Fibroblast of lung (primary cell): ENCODE measurements at regions not wholly inside any gene's neighbourhood (a gene's known extent, or its start where the extent isn't known, plus 50 kb on each side); places are given as distances from the start of the nearest gene placed in this dataset.

Experiments
- DNase-seq, 2 donors: peaks; one replicate each; pipeline versions ENCODE4 v3.0.0 to v3.0.0-alpha.2; 2010; ENCODE audit warnings: low read depth in 2 of 2
- H2AFZ ChIP-seq: 2 replicates; pipeline ENCODE4 v1.5.1; 2012; ENCODE audit warnings: low read length, control low read depth, inconsistent platforms
- H3K27ac ChIP-seq: 2 replicates; pipeline ENCODE4 v1.5.1; 2011; ENCODE audit warnings: low read length, control low read depth; ENCODE audit not compliant: insufficient read depth
- H3K27me3 ChIP-seq: 2 replicates; pipeline ENCODE4 v1.5.1; 2011; ENCODE audit warnings: mild to moderate bottlenecking, low read length; ENCODE audit not compliant: control insufficient read depth, insufficient read depth
- H3K36me3 ChIP-seq: 2 replicates; pipeline ENCODE4 v1.5.1; 2011; ENCODE audit warnings: low read length; ENCODE audit not compliant: control insufficient read depth, insufficient read depth
- H3K4me1 ChIP-seq: 2 replicates; pipeline ENCODE4 v1.5.1; 2011; ENCODE audit warnings: low read length; ENCODE audit not compliant: control insufficient read depth, insufficient read depth; ENCODE audit errors: extremely low read depth
- H3K4me2 ChIP-seq: 2 replicates; pipeline ENCODE4 v1.5.1; 2011; ENCODE audit warnings: low read length, control low read depth; ENCODE audit not compliant: insufficient read depth; ENCODE audit errors: extremely low read depth
- H3K4me3 ChIP-seq, 4 experiments: fragments of 200-600 bp in 1 of 4; sonication (generic) in 1 of 4; replicated peaks in 1 of 4; 2 replicates each; pipeline ENCODE4 v1.5.1; 2011 to 2016; ENCODE audit warnings: low read length in 4 of 4, low read depth in 3 of 4, mild to moderate bottlenecking in 3 of 4, control low read depth in 2 of 4, inconsistent platforms in 1 of 4, mixed read lengths in 1 of 4; ENCODE audit not compliant: insufficient read depth in 1 of 4; ENCODE audit errors: control extremely low read depth in 1 of 4
- H3K79me2 ChIP-seq: 2 replicates; pipeline ENCODE4 v1.5.1; 2012; ENCODE audit warnings: mild to moderate bottlenecking, low read length, inconsistent platforms; ENCODE audit not compliant: control insufficient read depth, insufficient read depth
- H3K9ac ChIP-seq: 2 replicates; pipeline ENCODE4 v1.5.1; 2011; ENCODE audit warnings: mild to moderate bottlenecking, low read length, control low read depth; ENCODE audit not compliant: insufficient read depth
- H3K9me3 ChIP-seq: 2 replicates; pipeline ENCODE4 v1.5.1; 2012; ENCODE audit warnings: low read depth, low read length; ENCODE audit not compliant: control insufficient read depth, insufficient read depth
- H4K20me1 ChIP-seq: 2 replicates; pipeline ENCODE4 v1.5.1; 2011; ENCODE audit warnings: low read length; ENCODE audit not compliant: control insufficient read depth, insufficient read depth; ENCODE audit errors: extremely low read depth
- EZH2 ChIP-seq: IDR thresholded peaks from 2 replicates; pipeline ENCODE4 v1.5.1; 2012; ENCODE audit warnings: low read length, control low read depth, mild to moderate bottlenecking; ENCODE audit errors: missing control alignments
- TF ChIP-seq, protein P1 (sequence below), 2 donors: IDR thresholded peaks in 1 of 2; conservative IDR thresholded peaks in 1 of 2; 1 replicate in 1 of 2; 2 replicates in 1 of 2; pipeline ENCODE4 v1.5.1; 2011 to 2012; ENCODE audit warnings: low read length in 2 of 2, control low read depth in 1 of 2, inconsistent platforms in 1 of 2, low read depth in 1 of 2, mild to moderate bottlenecking in 1 of 2

DNA sequence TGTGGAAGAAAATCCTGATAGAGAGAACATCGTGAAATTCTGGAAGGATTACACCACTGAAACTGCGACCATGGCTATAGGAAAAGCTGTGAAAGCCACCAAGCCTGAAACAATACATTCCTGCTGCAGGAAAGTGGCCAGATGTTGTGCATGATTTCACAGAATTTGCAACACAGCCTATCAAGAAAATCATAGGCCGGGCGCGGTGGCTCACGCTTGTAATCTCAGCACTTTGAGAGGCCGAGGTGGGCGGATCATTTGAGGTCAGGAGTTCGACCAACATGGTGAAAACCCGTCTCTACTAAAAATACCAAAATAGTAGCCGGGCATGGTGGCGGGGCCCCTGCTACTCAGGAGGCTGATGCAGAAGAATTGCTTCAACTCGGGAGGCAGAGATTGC lies 360.2 kb downstream of the CDH7 start:
- no peaks in the 10 kb centered on the region for H3K36me3 ChIP-seq
- H3K79me2 ChIP-seq: no peaks in the 10 kb centered on the region
- H3K27me3 ChIP-seq: no peaks in the 10 kb centered on the region
- no peaks in the 10 kb centered on the region for H3K4me1 ChIP-seq
- no peak for DNase-seq
- no peak overlapping the region for H3K4me3 ChIP-seq
- no peak overlapping the region for H3K27ac ChIP-seq
- no peaks in the 10 kb centered on the region for H4K20me1 ChIP-seq
- no peak overlapping the region for H2AFZ ChIP-seq
- no peak overlapping the region for H3K4me2 ChIP-seq
- no peaks in the 10 kb centered on the region for H3K9me3 ChIP-seq
- H3K9ac ChIP-seq: no peak overlapping the region
- no peak for TF ChIP-seq EZH2
- TF ChIP-seq, protein P1, sequence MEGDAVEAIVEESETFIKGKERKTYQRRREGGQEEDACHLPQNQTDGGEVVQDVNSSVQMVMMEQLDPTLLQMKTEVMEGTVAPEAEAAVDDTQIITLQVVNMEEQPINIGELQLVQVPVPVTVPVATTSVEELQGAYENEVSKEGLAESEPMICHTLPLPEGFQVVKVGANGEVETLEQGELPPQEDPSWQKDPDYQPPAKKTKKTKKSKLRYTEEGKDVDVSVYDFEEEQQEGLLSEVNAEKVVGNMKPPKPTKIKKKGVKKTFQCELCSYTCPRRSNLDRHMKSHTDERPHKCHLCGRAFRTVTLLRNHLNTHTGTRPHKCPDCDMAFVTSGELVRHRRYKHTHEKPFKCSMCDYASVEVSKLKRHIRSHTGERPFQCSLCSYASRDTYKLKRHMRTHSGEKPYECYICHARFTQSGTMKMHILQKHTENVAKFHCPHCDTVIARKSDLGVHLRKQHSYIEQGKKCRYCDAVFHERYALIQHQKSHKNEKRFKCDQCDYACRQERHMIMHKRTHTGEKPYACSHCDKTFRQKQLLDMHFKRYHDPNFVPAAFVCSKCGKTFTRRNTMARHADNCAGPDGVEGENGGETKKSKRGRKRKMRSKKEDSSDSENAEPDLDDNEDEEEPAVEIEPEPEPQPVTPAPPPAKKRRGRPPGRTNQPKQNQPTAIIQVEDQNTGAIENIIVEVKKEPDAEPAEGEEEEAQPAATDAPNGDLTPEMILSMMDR (conservative IDR thresholded peaks at IDR 0.05 in 1 of 2, IDR thresholded peaks at IDR 0.05 in 1 of 2; ENCODE audit: low read depth in 1 of 2, low read length in 2 of 2): no peak

GRCh38 chr18:66110607-66111006 lies 359.8 kb downstream of the CDH7 start:
- Histone ChIP-seq H2AFZ (no peak overlapping the region), H3K9ac (no peak overlapping the region), H3K4me3 (no peak overlapping the region), H4K20me1 (no peaks in the 10 kb centered on the region), H3K27me3 (no peaks in the 10 kb centered on the region), H3K9me3 (no peaks in the 10 kb centered on the region), H3K4me1 (no peaks in the 10 kb centered on the region), H3K27ac (no peak overlapping the region), H3K36me3 (no peaks in the 10 kb centered on the region), H3K79me2 (no peaks in the 10 kb centered on the region), H3K4me2 (no peak overlapping the region)
- DNase-seq: no peak
- TF ChIP-seq, protein P1 (conservative IDR thresholded peaks at IDR 0.05 in 1 of 2, IDR thresholded peaks at IDR 0.05 in 1 of 2; ENCODE audit: low read depth in 1 of 2, low read length in 2 of 2): no peak
- TF ChIP-seq EZH2: no peak

- Histone ChIP-seq H3K4me3 (no peak overlapping the region), H4K20me1 (no peaks in the 10 kb centered on the region), H3K4me1 (no peaks in the 10 kb centered on the region), H3K27ac (no peak overlapping the region), H3K79me2 (no peaks in the 10 kb centered on the region), H3K9ac (no peak overlapping the region), H2AFZ (no peak overlapping the region), H3K4me2 (no peak overlapping the region), H3K27me3 (no peaks in the 10 kb centered on the region), H3K36me3 (no peaks in the 10 kb centered on the region), H3K9me3 (no peaks in the 10 kb centered on the region)
- no peak for TF ChIP-seq EZH2
- TF ChIP-seq, protein P1 (conservative IDR thresholded peaks at IDR 0.05 in 1 of 2, IDR thresholded peaks at IDR 0.05 in 1 of 2; ENCODE audit: low read depth in 1 of 2, low read length in 2 of 2): no peak
- no peak for DNase-seq
These were observed 359.2 kb downstream of the CDH7 start for GRCh38 chr18:66109981-66110380.
